Psoas muscle (tissue), 7 donors: ENCODE measurements at regions not wholly inside any gene's neighbourhood (a gene's known extent, or its start where the extent isn't known, plus 50 kb on each side); places are given as distances from the start of the nearest gene placed in this dataset.

Experiments
- ATAC-seq, 4 donors: fragments of 200-7000 bp; cut with Tn5 transposase; one replicate each; pipeline ENCODE4 v1.9.1; 2020; ENCODE audit warnings: moderate library complexity in 3 of 4, mild to moderate bottlenecking in 2 of 4
- DNase-seq, 2 donors: peaks; one replicate each; pipeline ENCODE4 v3.0.0-alpha.2; 2020
- H3K27ac ChIP-seq: fragments of 200-600 bp; one replicate; pipeline ENCODE4 v1.8.0; 2022
- H3K27me3 ChIP-seq, 3 donors: fragments of 200-600 bp in 1 of 3; one replicate each; pipeline versions ENCODE4 v1.6.1 to v1.8.0; 2013 to 2022; ENCODE audit warnings: low read length in 2 of 3, mild to moderate bottlenecking in 2 of 3, moderate library complexity in 1 of 3; ENCODE audit not compliant: insufficient read depth in 3 of 3
- H3K36me3 ChIP-seq, 2 donors: fragments of 200-600 bp in 1 of 2; one replicate each; pipeline versions ENCODE4 v1.6.1 to v1.8.0; 2013 to 2022; ENCODE audit warnings: low read depth in 1 of 2, mild to moderate bottlenecking in 1 of 2, moderate library complexity in 1 of 2; ENCODE audit not compliant: insufficient read depth in 1 of 2
- H3K4me1 ChIP-seq: fragments of 200-600 bp; one replicate; pipeline ENCODE4 v1.8.0; 2022
- H3K4me3 ChIP-seq: fragments of 200-600 bp; one replicate; pipeline ENCODE4 v1.8.0; 2022; ENCODE audit warnings: mild to moderate bottlenecking
- H3K9me3 ChIP-seq: fragments of 200-600 bp; one replicate; pipeline ENCODE4 v1.8.0; 2022
- CTCF ChIP-seq: fragments of 200-600 bp; IDR thresholded peaks from one replicate; pipeline ENCODE4 v1.8.0; 2022; ENCODE audit warnings: antibody characterized with exemption
- WGBS, 3 donors: extraction: QIAGEN DNeasy Blood & Tissue Kit; methylation state at CpG; one replicate each; pipeline versions ENCODE4 v1.1.6 to v1.1.7; 2013; 5-methylcytosine and 5-hydroxymethylcytosine counted together
- intact Hi-C, 2 donors: fragments of 100-400 bp; cut with DNase I; formaldehyde crosslinking; loops; one replicate each; pipeline versions ENCODE4 v1.11.0 to v1.14.2; 2022
- donor health status: healthy with polysubstance abuse.
- donor health status: DM: no; HTN: no; CAD: no; lungs with moderate emphysema.
- donor health status: Bipolar disorder and iron deficiency.
- donor health status: healthy.
- donor health status: DM: yes; HTN: yes; CAD: no.
- donor health status: DM: no; HTN: no; CAD: no.
- donor health status: DM: yes; HTN: yes; CAD: no.

GRCh38 chr1:243927381-243927780, 77.3 kb upstream of the AKT3 start:
- ATAC-seq: no peak
- peaks cover 0 to 8% (median 0%) of the 10 kb centered on the region in 3 donors for H3K27me3 ChIP-seq
- H3K4me3 ChIP-seq: no peak overlapping the region
- intact Hi-C loops: no loop called here
- no peak overlapping the region for H3K27ac ChIP-seq
- WGBS, 3 donors: 74 to 83% (median 76%) methylated on average over 2 of the region's 2 CpGs
- no peak for TF ChIP-seq CTCF
- no peaks in the 10 kb centered on the region for H3K4me1 ChIP-seq
- H3K9me3 ChIP-seq: no peaks in the 10 kb centered on the region
- H3K36me3 ChIP-seq: no peaks in the 10 kb centered on the region
- no peak for DNase-seq

- Histone ChIP-seq H3K36me3 (no peaks in the 10 kb centered on the region), H3K4me1 (no peaks in the 10 kb centered on the region), H3K27me3 (peaks cover 0 to 8% (median 0%) of the 10 kb centered on the region in 3 donors), H3K4me3 (no peak overlapping the region), H3K9me3 (no peaks in the 10 kb centered on the region), H3K27ac (no peak overlapping the region)
- WGBS, 3 donors: 45 to 55% (median 53%) methylated on average over 6 of the region's 6 CpGs
- ATAC-seq (no peak), DNase-seq (no peak)
- intact Hi-C loops: no loop called here
- no peak for TF ChIP-seq CTCF
Observed at GRCh38 chr1:243926803-243927245, 76.8 kb upstream of the AKT3 start.

- H3K36me3 ChIP-seq: no peaks in the 10 kb centered on the region
- no peak for TF ChIP-seq CTCF
- no peaks in the 10 kb centered on the region for H3K9me3 ChIP-seq
- intact Hi-C loops: no loop called here
- no peaks in the 10 kb centered on the region for H3K4me1 ChIP-seq
- DNase-seq (no peak), ATAC-seq (no peak)
- no peak overlapping the region for H3K27ac ChIP-seq
- 72 to 77% (median 73%) methylated on average over 8 of the region's 8 CpGs for WGBS, 3 donors
- H3K4me3 ChIP-seq: no peak overlapping the region
- peaks cover 0 to 3% (median 0%) of the 10 kb centered on the region in 3 donors for H3K27me3 ChIP-seq
Observed at GRCh38 chr1:243926299-243926698, 76.3 kb upstream of the AKT3 start.

GRCh38 chr1:243924588-243925349, 74.7 kb upstream of the AKT3 start:
- ATAC-seq: no peak
- whole genome bisulfite sequencing, 3 donors: 49 to 52% (median 51%) methylated on average over 11 of the region's 11 CpGs

More at GRCh38 chr1:243924588-243925349, 74.7 kb upstream of the AKT3 start:
- no peaks in the 10 kb centered on the region for H3K36me3 ChIP-seq
- no peaks in the 10 kb centered on the region for H3K27me3 ChIP-seq
- no peak for DNase-seq
- TF ChIP-seq CTCF: no peak
- H3K4me3 ChIP-seq: no peak overlapping the region
- no peaks in the 10 kb centered on the region for H3K4me1 ChIP-seq
- intact Hi-C loops: no loop called here
- H3K9me3 ChIP-seq: no peaks in the 10 kb centered on the region
- H3K27ac ChIP-seq: no peak overlapping the region
